GM04503 (cell line): ENCODE measurements at regions not wholly inside any gene's neighbourhood (a gene's known extent, or its start where the extent isn't known, plus 50 kb on each side); places are given as distances from the start of the nearest gene placed in this dataset.

Experiments used
- DNase-seq: peaks from one replicate; pipeline ENCODE4 v3.0.0-alpha.2; 2012; ENCODE audit warnings: low read depth

DNA sequence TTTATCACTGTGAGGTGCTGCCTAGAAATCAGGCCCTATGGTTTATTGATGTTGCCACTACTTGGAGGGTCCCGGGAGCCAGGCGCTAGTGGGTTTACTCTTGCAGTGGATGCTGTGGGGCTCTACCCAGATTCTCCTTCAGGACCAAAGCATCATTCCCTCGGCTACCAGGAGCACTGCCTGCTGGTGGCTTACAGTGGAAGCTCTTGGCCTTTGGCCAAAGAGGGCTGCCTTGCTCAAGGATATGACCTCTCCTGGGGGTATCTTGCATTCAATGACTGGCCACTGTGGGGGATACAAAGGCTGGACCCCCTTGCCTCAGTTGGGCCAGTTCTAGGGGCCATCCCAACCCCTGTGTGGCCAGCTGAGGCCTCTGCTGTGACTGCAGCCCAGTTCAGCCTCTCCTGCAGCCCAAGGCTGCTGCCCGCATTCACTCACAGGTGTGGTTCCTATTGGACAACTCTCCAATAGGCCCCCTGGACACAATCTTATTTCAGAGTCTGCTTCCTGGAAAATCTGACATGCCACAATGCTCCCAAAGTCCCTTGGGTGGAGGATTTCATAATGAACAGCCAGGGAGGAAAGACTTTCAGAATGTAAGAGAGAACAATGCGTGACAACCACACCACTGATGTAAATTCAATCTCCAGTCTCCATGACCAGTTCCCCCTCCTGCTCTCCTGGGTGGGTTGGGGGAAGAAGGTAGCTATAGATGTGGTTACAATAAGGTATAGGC, 196.3 kb downstream of the SNX10 start:
- DNase-seq, result no peak

DNA sequence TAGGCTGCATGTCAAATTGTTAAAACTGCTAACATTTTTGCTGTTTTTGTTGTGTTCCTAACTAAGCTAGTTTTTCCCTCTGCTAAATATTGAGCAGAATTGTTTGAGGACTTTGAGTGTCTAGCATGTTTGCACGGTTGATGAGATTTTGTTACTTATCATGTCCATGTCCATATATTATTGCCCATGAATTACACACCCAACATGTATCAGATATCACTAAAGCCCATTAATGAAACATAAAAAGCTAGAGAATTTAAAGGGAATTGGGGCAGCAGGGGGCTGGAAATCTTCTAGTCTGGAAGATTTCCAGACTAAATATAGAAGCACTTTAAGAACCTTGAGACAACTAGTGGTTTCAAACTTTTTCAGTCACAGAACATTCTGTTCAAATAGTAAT, 197.7 kb downstream of the SNX10 start:
- no peak for DNase-seq

DNA sequence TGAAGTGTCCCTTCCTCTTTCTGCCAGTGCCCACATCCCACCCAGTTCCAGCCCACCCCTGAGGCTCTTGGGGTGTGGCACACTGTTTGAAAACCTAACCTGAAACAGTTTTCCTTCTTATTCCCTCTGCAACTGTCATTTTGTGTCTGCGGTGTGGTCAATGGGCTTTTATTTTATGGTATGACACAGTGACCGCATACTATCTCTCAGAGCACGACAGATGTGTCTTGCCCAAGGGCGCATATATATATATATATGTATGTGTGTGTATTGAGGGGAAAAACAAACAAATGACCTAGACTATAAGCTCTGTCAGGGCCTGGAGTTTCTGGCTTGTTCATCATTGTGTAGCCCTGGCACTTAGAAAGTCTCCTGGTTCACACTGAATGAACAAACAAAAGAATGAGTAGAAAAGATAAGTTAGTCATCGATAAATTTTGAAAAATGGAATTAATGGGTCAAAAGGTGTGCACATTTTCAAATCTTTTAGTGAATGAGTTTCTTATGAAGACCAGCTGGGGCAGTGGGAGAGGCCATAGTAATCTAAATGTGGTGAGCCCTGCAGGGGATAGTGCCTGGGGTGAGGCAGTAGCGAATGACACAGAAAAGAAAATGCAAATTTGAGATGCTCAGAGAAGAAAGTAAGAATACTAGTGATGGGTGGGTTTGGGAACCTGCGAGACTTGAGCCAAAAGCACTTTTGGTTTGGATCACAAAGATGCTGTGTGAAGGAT, 198.4 kb downstream of the SNX10 start:
- no peak for DNase-seq

DNA sequence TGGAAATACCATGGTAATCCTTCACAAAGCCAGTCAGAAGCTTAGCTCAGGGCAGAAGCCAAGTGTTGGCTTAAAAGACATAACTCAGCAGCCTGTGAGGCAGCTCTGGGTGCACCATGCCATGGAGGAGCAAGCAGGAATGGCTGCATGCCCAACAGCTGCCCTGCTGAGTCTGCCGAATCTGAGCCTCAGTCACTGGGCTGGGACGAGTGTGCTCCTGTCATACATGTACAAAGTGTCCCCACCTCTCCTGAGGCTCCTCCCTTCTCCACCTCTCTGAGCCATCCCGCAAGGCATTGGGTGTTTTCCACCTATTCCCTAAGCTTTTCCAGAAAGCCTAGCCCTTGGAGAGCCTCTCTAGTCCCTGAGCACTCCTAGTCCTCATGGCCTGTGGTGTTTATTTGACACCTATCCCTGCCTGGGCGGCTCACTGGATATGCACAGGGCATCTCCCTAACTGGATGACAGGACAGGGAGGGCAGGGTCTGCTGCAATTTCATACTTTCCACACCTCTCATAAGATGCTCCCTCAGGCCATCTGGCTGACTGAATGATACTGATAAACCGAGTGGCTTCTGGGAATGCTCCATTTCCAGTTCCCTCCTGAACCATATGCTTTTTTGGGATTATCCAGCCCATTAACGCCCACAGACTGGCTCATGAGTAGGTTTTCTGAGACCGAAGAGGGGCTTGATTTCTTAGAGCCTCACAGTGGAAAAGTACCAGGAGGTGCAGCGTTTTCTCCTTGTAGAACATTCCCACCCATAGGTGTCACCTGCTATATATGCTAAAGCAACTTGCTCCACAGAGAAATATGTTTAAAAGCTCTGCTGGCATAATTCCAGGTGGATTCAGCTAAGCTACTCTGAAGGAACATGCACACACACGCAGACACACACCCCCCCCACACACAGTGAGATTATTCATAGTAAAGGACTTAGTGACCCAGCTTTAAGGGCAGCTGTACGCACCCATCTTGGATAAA, 199.3 kb downstream of the SNX10 start:
- DNase-seq, result no peak

DNA sequence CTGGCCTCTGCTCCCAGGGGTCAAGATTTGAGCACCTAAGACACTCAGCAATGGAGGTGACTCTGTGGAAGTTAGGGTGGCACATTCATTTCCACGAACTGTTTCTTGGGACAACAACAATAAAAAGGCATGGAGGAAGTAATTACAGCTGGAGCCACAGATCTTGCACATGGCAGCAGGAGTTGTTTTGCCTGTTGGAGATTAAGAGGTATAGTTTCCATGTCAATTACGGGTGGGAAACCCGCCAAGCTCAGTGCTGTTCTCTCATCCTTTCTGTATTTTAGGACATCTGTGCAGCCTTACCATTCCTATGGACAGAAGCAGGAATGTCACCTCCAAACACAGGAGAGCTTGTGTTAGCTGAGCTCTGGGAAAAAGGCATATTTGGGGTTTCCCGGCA, 201.2 kb downstream of the SNX10 start:
- no peak for DNase-seq

DNA sequence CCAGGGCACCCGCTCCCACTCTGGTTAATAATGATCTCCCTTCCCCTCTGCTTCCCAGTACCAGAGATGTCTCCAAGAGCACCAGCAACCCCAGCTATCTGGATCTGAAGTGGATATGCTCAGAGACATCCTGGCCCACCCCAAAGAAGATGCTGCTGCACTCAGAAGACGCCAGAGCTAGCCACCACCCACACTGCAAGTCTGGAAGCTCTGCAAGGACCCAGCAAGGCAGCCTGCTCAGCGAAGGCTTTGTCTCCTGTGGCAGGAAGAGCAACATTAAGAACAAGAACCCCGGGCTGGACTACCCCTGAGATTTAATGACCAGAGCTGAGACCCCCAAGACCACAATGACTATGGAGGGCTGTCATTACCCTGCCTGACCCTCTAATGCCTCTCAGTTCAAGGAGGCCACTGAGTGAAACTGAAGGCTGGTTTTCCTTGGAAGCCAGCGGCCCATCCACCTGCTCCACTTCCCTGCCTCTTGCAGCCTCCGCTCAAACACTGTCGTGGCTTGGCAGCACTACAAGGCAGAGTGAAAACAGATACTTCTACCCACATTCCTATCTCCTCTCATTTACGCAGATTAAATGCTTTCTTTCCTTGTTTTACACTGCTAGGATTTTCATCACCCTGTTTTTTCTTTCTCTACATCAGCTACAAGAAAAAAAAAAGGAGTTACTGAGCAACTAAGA, 202.2 kb downstream of the SNX10 start:
- no peak for DNase-seq

DNA sequence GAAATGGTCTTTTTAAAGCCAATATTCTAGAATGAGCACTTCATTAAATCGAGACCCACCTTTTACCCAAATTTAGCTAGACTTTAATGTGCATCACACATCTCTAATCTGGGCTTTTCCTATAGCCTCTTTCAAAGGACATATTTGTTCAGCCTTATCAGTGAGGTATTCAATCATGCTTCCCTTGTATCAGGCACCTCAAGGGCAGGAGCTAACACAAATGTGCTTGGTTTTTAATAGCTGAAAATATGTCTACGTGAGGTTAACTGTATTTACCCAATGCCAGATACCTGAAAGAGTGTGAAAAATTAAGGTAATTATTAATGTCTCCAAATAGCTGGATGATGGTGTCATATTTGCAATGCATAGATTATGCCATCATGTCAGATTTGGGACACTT, 203.9 kb downstream of the SNX10 start:
- DNase-seq, result no peak

DNA sequence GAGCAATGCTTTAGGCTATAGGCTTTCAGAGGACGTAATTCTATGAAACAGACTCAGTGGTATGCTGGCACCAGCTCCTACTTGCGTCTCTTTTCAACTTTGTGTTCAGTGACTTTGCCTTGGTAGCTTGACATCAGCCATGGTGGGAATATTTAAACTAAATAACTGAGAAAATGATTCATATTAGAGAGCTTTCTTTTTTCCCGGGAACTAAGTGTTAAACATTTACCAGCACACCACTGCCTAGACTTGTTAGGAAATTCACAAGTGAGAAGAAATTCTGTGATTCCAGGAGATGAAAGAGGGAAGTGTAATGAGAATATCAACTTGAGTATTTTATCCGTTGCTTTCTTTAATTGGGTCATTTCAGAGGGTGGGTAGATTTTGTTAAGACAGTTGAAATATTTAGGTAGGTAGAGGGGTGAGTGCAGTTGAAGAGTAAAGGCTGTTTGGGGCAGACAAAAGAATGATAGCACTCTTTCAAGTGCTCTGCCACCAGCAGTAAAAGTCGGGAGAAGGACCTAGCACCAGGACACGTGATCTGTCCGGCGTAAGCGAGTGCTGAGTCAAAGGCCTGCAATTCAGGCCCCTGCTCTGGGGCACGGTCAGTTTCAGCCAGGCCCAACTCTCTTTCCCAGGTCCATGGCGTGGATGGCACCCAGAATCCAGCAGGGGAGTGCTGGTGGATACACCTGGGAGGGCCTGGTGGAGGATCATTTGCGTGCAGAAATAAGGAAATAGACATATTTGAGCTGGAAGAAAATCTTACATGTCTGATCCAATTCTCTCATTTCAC, 206.3 kb downstream of the SNX10 start:
- DNase-seq, result no peak

DNA sequence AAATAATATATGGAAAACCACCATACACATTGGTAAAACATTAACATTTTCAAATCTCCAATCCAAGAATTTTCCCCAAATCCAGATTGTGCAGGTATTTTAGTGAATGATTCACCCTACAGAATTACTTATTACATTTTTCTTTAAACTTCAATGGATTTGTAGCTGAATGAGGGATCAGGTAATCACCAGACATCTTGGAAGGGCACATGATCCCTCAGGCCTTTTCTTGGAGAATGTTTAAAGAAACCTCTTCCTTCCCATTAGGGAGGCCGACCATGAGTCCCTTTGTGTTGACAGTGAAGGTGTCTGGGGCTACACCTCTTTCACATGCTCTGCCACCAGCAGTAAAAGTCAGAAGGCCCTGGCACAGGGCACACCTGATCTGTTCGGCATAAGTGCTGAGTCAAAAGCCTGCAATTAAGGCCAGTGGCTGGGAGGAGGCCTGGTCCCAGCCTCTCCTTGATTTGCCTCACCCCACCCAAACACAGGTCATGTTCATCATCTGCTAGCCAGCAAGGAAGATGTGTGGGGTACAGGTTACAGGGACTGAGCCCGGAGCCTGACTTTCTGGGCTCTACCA, 207.7 kb downstream of the SNX10 start:
- no peak for DNase-seq

DNA sequence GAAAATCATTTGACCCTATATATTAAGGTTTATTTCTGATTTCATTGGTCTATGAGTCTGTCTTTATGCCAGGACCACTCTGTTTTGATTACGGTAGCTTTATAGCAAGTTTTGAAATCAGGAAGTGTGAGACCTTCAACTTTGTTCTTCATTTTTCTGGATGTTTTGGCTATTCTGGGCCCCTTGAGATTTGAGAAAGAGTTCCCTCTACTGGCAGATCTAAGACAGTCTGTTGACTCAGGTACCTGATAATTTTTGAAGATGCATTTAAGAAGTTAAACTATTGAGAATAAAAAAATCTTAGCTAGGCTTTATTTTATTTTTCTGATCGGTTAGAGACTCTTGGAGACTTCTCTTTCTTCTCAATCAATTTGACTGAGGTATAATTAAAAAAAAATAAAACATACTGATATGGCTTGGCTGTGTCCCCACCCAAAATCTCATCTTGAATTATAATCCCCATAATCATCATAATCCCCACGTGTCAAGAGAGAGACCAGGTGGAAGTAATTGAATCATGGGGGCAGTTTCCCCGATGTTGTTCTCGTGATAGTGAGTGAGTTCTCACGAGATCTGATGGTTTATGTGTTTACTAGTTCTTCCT, 209.2 kb downstream of the SNX10 start:
- DNase-seq, result no peak

DNA sequence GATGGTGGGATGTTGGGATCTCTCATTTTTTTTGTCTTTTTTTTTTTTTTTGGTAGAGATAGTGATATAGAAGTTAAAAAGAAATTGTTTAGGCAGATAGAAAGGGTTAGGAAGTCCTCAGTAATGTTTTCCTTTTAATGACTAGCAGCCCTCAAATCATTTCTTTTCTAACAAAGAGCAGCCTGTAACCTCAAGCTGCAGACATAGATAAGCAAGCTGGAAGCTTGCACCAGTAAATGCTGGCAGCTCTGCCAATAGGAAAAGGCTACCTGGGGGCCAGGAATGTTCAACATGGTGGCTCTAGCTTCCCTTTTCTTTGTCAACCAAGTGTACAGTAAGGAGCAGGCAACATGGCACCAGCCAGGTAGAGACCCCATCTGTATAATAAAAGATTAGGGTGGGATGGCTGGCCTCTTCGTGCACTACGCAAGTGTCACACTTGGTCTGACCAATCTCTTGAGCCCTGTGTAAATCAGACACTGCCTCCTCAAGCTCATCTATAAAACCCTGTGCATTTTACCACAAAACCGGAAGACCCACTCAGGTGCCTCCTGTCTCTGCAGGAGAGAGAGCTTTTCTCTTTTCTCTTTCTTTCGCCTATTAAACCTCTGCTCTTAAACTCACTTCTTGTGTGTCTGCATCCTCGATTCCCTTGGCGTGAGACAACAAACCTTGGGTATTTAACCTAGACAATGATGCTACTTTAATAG, 212.9 kb downstream of the SNX10 start:
- DNase-seq, result no peak

DNA sequence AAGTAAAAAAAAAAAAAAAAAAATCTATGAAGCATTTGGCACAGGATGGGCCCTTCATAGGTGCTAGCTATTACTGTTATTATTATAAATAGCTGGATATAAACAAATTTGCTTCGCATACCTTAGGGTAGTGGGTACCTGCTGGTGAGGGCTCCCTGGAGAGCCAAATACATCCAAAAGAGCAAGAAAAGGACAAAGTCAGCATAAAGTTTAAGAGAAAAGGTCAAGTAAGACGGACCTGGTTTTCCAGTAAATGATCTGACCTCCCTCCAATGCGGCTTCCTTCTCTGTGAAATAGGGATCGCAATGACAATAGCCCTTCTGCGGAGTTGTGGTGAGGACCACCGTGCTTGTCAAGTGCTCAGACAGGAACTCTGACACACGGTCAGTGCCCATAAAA, 214.5 kb downstream of the SNX10 start:
- no peak for DNase-seq

DNA sequence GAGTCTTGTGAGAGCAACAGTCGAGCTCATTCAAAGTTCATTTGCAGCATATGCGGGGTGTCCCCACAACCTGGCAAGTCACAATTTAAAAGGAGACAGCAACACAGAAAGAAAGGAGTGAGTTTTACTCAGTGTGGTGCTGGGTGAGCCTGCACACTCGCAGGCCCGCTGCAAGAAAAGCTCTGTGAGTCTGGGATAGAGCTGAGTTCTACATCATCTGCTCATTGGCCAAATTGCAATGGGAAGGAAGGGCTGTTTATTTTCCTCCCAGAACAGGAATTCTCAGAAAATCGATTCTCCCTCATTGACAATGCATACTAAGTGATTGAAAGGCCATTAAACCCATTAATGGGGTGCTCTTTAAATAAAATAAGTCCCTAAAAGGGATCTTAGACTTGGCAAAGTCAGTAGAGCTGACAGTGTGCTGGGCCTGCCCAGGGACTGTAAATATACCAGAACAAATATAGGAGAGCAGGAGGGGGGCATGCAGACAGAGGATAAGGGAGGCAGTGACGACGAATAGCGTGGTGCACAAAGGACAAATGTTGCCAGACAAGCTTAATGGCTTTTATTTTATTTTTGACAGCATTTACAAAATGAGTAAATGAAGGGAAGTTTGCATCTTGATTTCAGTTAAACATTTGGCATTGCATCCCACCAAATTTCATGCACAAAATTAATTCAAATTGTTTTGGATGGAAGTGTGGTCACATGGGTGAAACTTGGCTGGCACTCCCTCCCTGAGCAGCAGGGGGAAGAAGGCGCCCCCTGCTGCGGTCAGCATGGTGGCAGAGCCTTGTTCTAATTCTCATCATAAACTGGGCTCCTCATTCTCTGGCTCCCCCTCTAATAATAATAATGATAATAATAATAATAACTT, 215.7 kb downstream of the SNX10 start:
- DNase-seq, result no peak

DNA sequence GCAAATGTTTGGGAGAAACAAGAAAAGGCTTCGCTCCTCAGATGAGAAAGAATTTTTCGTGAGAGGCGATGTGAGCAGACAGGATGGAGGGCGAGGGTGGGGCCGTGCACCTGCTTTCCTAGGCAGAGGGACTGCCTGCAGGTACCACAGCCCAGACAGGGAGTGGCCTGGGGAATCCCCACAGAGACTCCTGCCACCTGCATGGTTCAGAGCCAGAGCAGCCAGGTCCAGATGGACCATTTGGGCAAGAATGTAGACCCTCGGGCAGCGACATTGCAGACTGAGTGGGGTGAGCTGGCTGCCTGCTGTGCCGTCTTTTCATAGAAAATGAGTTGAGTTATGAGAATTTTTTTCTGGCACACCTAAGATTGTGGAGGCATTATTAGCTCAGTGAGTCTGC, 216.8 kb downstream of the SNX10 start:
- no peak for DNase-seq

DNA sequence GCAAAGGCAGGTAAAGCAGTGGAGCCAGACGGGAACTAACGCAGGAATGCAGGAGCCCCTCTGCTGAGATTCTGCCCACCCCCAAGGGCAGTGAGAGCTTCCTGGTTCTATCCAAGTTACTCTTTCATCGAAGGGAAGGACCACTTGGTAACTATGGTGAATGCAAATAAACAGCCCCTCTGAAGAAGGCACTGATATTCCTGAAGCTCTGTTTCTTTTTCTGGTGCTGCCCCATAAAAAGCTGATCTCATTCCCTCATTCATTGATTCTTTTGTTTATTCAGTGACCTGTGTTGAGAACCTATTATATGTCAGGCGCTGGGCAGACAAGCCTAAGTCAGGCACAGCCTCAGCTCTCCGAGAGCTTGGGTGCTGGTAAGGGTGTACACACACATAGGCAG, 217.3 kb downstream of the SNX10 start:
- no peak for DNase-seq

DNA sequence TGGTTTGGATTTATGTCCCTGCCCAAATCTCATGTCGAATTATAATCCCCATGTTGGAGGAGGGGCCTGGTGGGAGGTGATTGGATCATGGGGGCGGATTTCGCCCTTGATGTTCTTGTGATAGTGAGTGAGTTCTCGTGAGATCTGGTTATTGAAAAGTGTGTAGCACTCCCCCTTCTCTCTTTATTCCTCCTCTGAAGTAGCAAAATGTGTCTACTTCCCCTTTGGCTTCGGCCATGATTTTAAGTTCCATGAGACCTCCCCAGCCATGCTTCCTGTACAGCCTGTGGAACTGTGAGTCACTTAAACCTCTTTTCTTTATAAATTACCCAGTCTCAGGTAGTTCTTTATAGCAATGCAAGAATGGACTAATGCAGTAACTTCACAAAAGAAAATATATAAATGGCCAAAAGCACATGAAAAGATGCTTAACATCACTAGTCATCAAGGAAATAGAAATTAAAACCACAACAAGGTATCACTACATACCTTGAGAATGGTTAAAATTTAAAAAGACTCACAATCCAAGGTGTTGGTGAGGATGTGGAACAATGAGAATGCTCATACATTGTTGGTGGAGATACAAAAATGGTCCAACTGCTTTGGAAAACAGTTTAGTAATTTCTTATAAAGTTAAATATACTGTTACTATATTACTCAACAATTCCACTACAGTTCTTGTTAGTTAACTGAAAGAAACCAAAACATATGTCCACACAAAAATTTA, 218.7 kb downstream of the SNX10 start:
- DNase-seq, result no peak

DNA sequence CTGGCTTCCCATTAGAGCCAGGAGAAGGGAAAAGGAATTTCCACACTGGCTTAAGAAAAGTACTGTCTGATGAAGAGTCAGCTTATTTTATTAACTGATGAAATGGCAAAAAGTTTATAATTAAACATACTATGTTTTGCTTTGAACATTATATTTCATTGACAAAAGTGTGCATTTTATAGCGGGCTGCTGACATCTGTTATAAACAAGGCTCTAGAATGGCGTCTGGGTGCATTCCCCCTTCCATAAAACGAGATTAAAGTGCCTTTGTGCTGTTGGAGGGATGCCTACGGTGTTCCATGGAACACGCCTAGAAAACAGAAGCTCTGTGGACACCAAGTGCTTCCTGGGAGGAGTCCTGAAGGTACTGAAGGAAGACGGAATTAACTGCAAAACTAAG, 220.2 kb downstream of the SNX10 start:
- DNase-seq, result no peak

DNA sequence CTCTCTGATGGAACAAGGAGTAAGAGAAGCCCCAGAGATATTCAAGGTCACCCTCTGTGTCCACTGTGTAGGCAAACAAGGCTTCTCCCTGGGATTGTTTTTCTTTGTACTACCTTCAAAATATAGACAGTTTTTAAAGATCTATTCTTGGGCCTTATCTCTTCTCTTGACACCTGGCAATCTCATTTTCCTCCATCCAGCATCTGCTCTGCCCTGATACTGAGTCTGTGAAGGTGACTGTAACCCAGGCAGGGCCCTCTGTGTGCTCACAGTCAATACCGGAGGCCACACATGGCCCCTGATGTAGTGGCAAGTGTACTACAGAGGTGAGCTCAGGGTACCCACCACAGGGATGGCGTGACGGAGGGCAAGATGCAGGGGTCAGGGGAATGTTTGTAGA, 221.1 kb downstream of the SNX10 start:
- no peak for DNase-seq
